ENCODE measurements at regions not wholly inside any gene's neighbourhood (a gene's known extent, or its start where the extent isn't known, plus 50 kb on each side); places are given as distances from the start of the nearest gene placed in this dataset.
"Not testable (repeated sequence)": the region's sequence is repeated elsewhere in the genome, so short reads cannot be mapped to it uniquely, and the experiment has no call there.

DNA sequence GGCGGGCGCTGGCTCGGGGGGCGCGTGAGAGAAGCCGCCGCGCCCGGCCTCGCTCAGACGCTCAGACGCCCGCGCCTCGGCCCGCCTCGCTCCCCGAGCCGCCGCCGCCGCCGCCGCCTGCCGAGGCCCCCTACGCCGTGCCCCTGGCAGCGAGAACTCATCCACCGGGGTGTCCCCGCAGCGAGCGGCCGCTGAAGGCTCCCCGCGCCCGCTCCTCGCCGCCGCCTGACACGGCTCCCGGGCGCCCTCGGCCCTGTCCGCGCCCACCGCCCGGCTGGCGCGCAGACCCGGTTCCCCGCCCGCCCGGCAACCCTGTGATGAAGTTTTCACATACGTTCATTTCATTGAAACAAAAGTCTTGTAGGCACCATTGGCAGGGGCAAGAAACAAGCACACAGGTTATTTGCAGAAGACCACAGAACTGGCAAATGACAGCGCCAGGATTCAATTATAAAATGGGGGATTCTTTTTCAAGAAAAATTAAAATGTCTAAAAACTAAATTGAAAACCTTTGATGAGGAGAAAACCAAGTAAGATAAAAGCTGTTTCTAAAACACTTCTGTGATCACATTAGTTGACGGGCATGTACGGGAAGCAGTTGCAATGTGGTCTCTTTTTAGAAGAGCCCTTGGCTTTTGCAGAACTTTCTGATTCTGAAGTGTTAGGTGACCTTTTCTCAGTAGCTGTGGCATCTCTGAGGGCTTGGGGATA lies 50.5 kb upstream of the TUBA3D start:
- Histone ChIP-seq H3K4me3 (peak overlapping the region in 1 of 4 donors; percentile 30), H3K36me3 (no peaks in the 10 kb centered on the region), H3K9me3 (no peaks in the 10 kb centered on the region), H3K4me1 (no peaks in the 10 kb centered on the region), H3K27me3 (peaks cover 0 to 15% (median 3%) of the 10 kb centered on the region in 4 donors), H3K27ac (no peak overlapping the region)
- WGBS, 2 donors, result 5 to 8% methylated on average over 49 to 56 of the region's 57 CpGs
- intact Hi-C loops (cut with DNase I), result no loop called here
- TF ChIP-seq, protein P1, sequence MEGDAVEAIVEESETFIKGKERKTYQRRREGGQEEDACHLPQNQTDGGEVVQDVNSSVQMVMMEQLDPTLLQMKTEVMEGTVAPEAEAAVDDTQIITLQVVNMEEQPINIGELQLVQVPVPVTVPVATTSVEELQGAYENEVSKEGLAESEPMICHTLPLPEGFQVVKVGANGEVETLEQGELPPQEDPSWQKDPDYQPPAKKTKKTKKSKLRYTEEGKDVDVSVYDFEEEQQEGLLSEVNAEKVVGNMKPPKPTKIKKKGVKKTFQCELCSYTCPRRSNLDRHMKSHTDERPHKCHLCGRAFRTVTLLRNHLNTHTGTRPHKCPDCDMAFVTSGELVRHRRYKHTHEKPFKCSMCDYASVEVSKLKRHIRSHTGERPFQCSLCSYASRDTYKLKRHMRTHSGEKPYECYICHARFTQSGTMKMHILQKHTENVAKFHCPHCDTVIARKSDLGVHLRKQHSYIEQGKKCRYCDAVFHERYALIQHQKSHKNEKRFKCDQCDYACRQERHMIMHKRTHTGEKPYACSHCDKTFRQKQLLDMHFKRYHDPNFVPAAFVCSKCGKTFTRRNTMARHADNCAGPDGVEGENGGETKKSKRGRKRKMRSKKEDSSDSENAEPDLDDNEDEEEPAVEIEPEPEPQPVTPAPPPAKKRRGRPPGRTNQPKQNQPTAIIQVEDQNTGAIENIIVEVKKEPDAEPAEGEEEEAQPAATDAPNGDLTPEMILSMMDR (IDR thresholded peaks at IDR 0.05), result no peak
- ATAC-seq, result peak in 2 of 4 donors; percentile 22 to 30
- no peak for DNase-seq
- FAIRE-seq, result no peak

DNA sequence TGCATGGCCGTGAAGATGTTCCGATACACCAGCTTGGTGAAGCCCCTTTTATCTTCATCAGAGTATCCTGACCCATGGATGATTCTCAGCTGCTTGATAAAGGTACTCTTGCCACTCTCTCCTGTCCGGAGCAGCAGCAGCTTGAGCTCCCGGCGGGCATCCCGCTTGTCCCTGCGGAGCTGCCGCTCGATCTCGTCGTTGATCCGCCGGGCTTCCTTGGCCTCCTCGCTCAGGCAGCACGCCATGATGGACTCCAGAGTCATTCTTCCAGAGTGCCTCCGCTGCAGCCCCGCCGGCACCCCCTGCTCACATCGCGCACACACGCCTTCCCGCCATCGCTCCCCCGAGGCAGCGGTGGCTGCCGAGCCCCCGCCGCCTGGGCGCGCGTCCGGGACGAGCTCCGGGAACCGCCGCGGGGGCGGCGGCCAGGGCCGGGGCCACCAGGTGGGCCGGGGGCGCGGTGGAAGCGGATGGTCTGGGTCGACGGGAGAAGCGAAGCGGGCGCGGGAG lies 51.3 kb upstream of the TUBA3D start:
- not testable (repeated sequence) for H3K27me3 ChIP-seq, FAIRE-seq, H3K9me3 ChIP-seq

DNA sequence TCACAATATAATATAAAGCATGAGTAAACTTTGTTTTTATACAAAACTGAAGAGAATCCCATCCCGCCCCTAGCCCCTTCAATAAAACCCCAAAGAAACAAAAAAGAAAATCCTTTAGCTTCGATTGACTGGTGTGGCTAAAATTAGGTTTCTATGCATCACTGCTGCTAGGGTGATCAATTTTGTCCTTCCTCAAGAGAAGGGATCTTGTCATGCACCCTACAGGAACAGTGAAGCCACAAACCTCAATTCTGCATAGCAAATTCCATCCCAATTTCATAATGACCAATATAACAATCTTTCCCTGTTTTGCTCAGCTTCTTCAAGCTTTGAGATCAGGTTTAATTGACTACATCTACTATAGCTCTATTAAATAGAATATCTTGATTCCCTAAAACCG lies 55.2 kb upstream of the TUBA3D start:
- intact Hi-C loops (cut with DNase I); ATAC-seq; H3K9me3 ChIP-seq; H3K27ac ChIP-seq; DNase-seq; H3K4me3 ChIP-seq; H3K27me3 ChIP-seq; H3K36me3 ChIP-seq; H3K4me1 ChIP-seq; FAIRE-seq: not testable (repeated sequence)
- WGBS, 2 donors, result 66 to 77% methylated on average over 3 of the region's 3 CpGs

More for the DNA sequence above, 51.3 kb upstream of the TUBA3D start:
- H3K4me1 ChIP-seq; H3K27ac ChIP-seq; H3K36me3 ChIP-seq; intact Hi-C loops (cut with DNase I): not testable (repeated sequence)
- peak in 1 of 6 donors; percentile 47 for DNase-seq
- ATAC-seq, result peak in 2 of 4 donors; percentile 16 to 42
- 12 to 13% methylated on average over 35 to 50 of the region's 50 CpGs for WGBS, 2 donors
- peak overlapping the region in 1 of 4 donors; percentile 12 for H3K4me3 ChIP-seq

DNA sequence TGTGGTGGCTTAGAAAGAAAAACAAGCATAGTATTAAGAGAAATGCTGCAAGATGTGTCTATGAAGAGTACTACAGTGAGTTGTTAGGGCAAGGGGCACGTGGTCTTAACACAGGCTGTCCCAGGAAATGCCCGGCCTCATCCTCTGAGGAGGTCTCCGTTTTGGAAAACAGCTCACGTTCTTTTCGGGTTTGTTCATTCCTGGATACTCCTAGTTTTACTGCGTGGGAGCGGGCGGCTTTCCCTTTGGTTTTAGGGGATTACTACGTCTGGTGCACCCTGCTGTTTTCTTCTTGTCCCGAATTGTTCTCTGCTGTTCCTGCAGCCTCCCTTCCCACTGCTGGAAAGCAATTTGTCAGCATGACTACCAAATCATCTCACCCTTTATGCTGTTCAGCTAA lies 55.5 kb upstream of the RAB6D start:
- no peak for ATAC-seq
- Histone ChIP-seq H3K9me3 (no peaks in the 10 kb centered on the region), H3K4me1 (no peaks in the 10 kb centered on the region), H3K4me3 (no peak overlapping the region), H3K27me3 (peaks cover 0 to 5% (median 2%) of the 10 kb centered on the region in 4 donors), H3K36me3 (no peaks in the 10 kb centered on the region), H3K27ac (no peak overlapping the region)
- FAIRE-seq, result no peak
- WGBS, 2 donors, result 41 to 43% methylated on average over 10 of the region's 10 CpGs
- no peak for DNase-seq
- intact Hi-C loops (cut with DNase I), result no loop called here
- TF ChIP-seq, protein P1 (IDR thresholded peaks at IDR 0.05), result no peak

DNA sequence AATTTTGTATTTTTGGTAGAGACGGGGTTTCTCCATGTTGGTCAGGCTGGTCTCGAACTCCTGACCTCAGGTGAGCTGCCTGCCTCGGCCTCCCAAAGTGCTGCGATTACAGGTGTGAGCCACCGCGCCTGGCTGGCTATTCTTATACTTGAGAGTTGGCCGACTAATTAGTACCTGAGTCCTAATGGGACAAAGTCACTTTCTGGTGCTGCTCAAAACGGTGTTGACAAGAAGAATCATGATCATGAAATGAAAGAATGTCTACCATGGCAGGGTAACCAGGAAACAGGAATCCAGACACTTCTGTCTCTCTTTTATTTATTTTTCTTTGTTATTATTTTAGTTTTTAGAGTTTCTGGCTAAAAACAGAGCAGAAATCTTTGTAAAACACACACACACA lies 54.7 kb upstream of the RAB6D start:
- H3K4me1 ChIP-seq, result no peaks in the 10 kb centered on the region
- H3K4me3 ChIP-seq, result no peak overlapping the region
- H3K27me3 ChIP-seq, result peaks cover 0 to 5% (median 2%) of the 10 kb centered on the region in 4 donors
- TF ChIP-seq, protein P1 (IDR thresholded peaks at IDR 0.05), result no peak
- ATAC-seq (no peak), DNase-seq (no peak), FAIRE-seq (no peak)
- no peak overlapping the region for H3K27ac ChIP-seq
- intact Hi-C loops (cut with DNase I), result no loop called here
- H3K9me3 ChIP-seq, result no peaks in the 10 kb centered on the region
- H3K36me3 ChIP-seq, result no peaks in the 10 kb centered on the region
- 78 to 84% methylated on average over 8 of the region's 8 CpGs for WGBS, 2 donors

DNA sequence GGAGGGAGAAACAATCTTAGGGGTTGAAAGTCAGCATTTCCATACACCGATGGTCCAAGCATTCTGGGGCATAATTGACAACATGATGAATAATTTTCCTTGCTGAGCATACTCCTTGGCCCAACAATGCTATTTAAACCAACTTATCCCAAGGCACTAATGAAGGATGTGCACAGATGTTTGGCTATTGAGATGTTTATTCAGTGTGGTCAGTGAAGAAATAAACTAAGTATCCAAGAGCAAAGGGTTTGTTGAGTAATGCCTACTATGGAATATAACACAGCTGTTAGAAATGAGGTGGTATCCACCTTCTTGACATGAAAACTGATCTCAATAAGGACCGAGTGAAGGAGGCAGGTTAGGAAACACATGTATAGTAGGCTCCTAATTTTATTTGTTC lies 53.9 kb upstream of the RAB6D start:
- peaks cover 0 to 5% (median 2%) of the 10 kb centered on the region in 4 donors for H3K27me3 ChIP-seq
- TF ChIP-seq, protein P1 (IDR thresholded peaks at IDR 0.05), result no peak
- H3K4me3 ChIP-seq, result no peak overlapping the region
- no peaks in the 10 kb centered on the region for H3K9me3 ChIP-seq
- FAIRE-seq (no peak), ATAC-seq (no peak), DNase-seq (no peak)
- intact Hi-C loops (cut with DNase I), result no loop called here
- WGBS, 2 donors, result 42 to 80% methylated on average over 2 of the region's 2 CpGs
- no peaks in the 10 kb centered on the region for H3K36me3 ChIP-seq
- no peak overlapping the region for H3K27ac ChIP-seq
- no peaks in the 10 kb centered on the region for H3K4me1 ChIP-seq

All from pancreas (tissue), 10 donors.